ENCODE measurements at regions not wholly inside any gene's neighbourhood (a gene's known extent, or its start where the extent isn't known, plus 50 kb on each side); places are given as distances from the start of the nearest gene placed in this dataset.

- DNase-seq (ENCODE audit: low spot score) = no peak
Observed at GRCh38 chr22:34904486-34904885, 161.5 kb upstream of the ISX start.

- no peak for DNase-seq (ENCODE audit: low spot score)
Observed at GRCh38 chr22:34913826-34914225, 152.1 kb upstream of the ISX start.

- no peak for DNase-seq (ENCODE audit: low spot score)
Observed at GRCh38 chr22:34914846-34915245, 151.1 kb upstream of the ISX start.

DNA sequence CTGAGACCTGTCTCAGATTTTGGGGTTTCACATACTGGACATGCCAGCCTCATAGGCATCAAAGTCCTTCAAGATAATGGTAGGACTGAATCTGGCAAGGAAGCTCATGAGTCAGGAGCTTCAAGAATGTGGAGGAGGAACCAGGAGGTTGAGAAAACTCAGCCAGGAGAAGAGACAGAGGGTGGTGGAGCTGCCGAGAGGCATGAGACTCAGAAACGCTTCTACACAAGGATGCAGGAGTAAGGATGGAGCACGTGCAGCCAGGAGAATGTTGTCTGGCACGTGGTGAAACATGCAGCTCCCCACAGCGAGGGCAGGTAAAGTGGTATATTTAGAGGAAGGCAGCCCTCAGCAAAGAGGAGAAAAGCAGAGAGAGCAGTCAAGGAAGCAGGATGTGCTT lies 148.7 kb upstream of the ISX start:
- DNase-seq (ENCODE audit: low spot score) = no peak

DNA sequence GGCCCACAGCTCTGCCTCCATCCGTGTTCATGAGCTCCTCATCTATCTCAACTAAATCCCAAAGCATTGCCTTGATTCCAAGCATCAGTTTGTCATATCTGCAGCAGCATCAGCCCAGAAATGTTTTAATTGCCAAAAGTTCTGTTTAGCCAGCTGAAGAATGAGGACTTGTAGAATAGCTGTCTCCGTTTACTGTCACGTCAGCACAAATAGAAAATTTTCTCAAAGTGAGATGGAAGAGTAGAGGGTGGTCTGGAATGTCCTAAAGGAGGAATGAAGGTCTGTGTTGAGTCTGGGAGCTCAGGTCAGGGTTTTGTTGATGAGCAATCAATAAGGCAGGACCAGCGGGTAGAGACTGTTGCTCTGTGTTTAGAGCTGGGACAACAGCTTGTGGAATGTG lies 134.9 kb upstream of the ISX start:
- no peak for DNase-seq (ENCODE audit: low spot score)

- no peak for DNase-seq (ENCODE audit: low spot score)
Observed at GRCh38 chr22:34934261-34934660, 131.7 kb upstream of the ISX start.

GRCh38 chr22:34943830-34944229 lies 122.1 kb upstream of the ISX start:
- no peak for DNase-seq (ENCODE audit: low spot score)

DNA sequence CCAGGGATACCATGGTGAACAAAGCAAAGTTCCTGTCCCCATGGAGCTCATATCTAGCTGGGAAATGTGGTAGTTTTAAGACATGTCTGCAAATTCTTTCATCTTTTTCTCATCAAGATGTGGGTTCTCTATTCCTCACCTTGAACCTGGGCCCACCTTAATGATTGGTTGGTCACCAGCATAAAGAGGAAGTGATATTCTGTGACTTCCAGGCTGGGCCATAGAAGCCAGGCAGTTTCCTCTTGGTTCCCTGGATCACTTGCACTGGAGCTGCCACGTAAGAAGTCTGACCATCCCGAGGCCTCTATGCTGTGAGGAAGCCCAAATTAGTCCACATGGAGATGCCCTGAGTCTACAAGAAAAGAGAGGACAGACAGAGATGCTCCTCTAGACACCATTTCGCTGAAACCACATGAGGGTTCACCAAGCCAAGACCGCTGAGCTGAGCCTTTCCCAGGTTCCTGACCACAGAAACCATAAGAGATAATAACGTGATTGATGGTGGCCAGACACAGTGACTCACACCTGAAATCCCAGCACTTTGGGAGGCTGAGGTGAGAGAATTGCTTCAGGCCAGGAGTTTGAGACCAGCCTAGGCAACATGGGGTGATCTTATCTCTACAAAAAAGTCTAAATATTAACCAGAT lies 119.5 kb upstream of the ISX start:
- no peak for DNase-seq (ENCODE audit: low spot score)

- DNase-seq (ENCODE audit: low spot score) = no peak
Observed at GRCh38 chr22:34950489-34950888, 115.5 kb upstream of the ISX start.

DNA sequence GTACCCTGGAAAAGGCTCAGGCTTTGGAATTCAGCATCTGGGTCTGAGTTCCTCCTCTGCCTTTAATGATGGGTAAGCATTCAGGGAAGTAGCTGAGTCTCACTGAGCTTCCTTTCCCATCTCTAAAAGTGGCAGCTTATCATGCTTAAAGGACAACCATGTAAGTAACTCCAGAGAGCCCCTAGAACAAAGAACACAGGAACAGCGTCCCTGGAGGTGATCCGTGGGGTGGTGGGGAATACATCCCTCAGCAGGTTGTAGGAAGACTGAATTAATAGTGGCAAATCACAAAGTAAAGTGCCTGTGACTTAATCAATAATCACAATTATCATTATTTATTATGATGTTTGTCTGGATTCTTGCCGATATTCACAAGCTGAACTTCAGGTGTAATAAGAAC lies 114.7 kb upstream of the ISX start:
- no peak for DNase-seq (ENCODE audit: low spot score)

DNA sequence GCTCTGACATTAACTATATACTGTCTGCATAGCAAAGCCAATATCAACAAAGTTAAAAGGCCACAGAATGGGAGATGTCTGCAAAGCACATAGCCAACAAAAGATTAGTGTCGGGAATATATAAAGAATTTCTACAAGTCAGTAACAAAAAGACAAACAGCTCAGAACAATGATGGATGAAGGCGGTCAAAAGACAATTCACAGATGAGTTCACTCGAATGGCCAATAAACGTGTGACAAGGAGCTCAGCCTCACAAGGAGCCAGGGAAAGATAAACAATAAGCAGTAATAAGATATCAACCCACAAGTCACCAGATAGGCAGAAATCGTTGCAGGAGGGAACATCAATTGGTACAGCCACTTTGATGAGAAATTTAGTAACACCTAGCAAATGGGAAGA lies 106.0 kb upstream of the ISX start:
- no peak for DNase-seq (ENCODE audit: low spot score)

DNA sequence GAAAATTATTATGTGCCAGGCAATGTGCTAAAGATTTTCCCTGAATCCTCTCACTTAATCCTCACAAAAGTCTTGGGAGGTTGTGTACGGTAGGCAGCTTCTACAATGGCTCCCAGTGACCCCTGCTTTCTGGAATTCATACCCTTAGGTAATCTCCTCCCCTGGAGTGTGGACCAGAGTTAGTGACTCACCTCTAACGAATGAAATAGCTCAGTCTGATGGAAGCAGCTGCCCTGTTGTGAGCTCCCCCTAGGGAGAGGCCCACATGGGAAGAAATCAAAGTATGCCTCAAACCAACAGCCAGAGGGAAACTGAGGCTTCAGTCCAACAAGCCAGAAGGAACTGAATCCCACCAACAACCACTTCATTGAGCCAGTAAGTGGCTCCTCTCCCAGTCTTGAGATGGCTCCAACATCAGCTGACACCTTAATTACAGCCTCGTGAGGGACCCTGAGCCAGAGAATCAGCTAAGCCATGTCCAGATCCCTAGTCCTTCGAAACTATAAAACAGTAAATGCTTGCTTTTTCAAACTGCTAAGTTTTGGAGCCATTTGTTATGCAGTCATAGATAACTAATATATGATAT lies 98.9 kb upstream of the ISX start:
- no peak for DNase-seq (ENCODE audit: low spot score)

DNA sequence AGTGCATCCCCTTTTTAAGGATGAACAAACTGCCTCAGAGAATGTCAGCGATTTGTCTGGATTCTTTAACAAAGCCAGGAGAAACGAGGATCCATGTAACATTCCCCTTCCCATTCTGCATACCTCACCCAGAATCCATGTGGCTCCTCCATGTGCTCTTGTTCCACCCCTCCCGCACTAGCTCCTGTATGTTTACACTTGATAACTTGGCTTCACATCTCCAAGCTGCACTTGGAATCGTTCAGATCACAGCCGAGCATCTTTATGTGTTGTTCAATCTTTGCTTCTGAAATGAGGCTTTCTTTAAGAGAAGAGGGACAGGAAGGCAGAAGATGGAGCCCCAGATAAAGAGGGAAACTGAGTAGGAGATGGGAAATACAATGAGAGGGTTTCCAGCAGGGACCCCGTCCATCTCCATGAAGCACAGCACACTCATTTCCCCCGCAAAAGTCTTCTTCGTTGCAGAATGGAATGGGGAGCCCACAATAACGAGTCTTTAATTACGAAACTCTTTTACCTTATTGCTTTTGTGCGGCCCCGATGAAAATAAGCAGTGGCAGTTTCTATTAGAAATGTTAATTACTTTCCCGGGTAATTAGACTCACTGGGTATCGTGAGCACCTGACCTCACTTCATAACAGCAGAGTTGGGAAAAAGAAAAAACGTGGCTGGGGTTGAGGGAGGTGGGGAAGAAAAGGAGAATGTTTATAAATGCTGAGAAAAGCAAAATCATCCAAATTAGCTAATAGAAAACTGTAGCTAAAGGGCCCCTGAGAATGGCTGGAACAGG lies 96.8 kb upstream of the ISX start:
- DNase-seq (ENCODE audit: low spot score) = no peak

- DNase-seq (ENCODE audit: low spot score) = no peak
Observed at GRCh38 chr22:34971456-34971855, 94.5 kb upstream of the ISX start.

DNA sequence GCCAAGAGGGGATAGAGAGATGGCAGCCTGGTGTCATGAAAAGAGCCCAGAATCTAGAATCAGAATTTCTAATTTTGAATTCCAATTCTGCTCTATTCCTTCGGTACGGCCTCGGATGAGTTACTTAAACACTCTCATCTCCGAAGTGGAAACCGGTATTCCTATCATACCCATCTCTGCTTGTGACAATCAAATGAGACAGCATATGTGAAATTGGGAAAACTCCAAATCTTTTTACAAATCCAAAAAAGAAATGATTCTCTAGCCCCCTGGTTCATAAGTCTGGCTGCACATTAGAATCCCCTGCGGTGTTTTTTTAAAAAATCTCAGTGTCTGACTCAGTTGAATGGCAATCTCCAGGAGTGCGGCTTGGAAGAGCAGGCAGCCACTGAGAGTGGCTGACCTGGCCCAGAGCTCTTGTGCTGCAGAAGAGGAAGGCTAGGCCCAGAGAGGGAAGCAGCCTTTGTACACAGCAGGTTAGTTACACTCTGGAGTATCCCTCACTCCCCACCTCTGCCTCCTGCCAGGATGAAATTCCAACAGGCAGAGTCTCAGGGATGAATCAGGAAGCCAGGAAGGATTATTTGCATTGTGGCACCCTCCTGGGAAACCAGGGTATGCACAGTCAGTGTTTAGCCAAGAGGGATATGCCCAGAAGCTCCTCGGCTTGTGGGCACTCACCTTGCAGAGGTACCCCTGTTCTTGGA lies 93.6 kb upstream of the ISX start:
- DNase-seq (ENCODE audit: low spot score) = no peak

DNA sequence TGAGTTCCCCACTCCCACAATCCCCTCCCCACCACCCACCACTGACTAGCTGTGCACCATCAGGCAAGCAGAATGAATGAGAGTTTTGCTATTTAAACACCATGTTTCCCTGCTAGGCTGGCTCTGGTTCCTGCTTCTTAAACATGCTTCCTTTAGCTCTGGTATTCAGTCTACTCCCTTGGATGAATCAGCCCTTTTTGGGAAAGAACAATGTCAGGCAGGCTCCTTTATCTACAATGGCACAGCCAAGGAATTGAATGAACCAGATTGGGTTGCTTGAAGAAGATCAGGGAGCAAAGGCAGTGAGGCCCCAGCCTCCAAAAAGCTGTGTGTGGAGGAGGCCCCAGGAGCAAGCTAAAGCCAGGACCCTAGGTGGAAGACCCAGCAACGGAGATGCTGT lies 92.9 kb upstream of the ISX start:
- no peak for DNase-seq (ENCODE audit: low spot score)

- no peak for DNase-seq (ENCODE audit: low spot score)
Observed at GRCh38 chr22:34973926-34974325, 92.0 kb upstream of the ISX start.

DNA sequence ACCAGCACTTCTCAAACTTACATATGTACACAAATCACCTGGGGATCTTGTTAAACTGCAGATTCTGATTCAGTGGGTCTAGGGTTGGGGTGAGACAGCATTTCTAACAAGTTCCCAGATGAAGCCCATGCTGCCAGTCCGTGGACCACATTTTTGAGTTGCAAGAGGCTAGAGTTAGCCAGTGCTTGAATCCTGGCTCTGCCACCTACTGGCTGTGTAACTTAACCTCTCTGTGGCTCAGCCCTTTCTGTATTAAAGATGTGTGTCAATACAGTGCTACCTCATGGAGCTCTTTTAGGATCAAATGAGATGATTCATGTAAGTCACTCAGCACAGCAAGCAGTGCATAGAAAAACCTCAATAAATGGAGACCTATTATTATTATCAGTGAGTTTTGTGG lies 90.2 kb upstream of the ISX start:
- no peak for DNase-seq (ENCODE audit: low spot score)

GRCh38 chr22:34976474-34976873 lies 89.5 kb upstream of the ISX start:
- no peak for DNase-seq (ENCODE audit: low spot score)

DNA sequence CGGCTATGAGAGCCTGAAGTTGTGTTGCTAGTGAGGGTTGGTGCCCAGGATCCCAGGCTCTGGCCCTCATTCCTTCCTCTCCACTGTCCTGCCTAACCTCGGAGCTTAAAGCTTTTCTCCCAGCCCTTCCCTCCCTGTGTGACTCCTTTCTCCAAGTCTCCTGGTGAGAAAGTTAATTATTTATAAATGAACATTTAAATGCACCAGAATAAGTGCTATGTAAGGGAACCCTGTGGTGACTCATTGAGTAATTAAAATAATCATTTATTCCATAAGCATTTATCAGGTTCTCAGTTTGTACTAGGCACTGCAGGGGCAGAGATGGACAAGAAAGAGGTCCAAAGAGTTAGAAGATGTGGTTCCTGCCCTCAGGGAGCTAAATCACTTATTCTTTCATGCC lies 89.1 kb upstream of the ISX start:
- DNase-seq (ENCODE audit: low spot score) = no peak

DNA sequence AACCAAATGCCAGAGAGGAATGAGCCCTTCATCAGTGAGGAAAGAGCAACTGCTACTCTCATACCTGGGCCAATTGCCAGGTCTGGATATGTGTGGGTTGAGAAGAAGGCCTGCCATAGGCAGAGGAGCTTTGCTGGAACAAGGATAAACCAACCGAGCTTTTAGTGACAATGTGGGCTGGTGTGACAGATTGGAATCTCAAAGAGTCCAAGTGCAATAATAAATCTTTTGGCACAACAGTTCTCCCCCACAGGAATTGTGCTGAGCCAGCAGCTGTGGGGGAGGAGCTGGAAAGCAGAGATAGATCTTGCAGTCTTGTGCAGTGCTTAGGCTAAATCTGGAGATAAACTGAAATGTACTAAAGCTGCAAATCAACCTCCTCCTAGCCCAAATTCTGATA lies 79.4 kb upstream of the ISX start:
- DNase-seq (ENCODE audit: low spot score) = no peak

GRCh38 chr22:34992672-34993071 lies 73.3 kb upstream of the ISX start:
- no peak for DNase-seq (ENCODE audit: low spot score)

DNA sequence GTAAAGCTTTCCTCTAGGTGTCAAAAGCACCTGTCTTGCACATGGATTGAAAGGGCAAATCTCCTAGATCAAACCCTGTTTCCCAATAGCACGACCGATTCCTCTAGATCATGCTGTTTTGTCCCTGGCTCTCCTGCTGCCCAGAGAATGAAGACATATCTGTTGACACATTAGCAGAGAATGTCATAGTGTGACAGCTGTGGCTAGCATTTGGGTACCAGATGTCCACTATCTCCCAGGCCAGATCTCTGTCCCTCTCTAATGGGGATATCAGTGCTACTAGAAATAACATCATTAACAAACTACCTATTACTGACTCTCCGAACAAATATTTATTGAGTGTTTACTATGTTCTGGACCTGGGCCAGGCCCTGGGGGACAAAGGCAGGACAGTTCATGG lies 72.4 kb upstream of the ISX start:
- no peak for DNase-seq (ENCODE audit: low spot score)

Data from AG08396 (cell line).